Erythroblast (primary cell): ENCODE measurements at regions not wholly inside any gene's neighbourhood (a gene's known extent, or its start where the extent isn't known, plus 50 kb on each side); places are given as distances from the start of the nearest gene placed in this dataset.
A peak's percentile ranks its signal among the peaks of the same experiment; 100 is the strongest.
"Not testable (repeated sequence)": the region's sequence is repeated elsewhere in the genome, so short reads cannot be mapped to it uniquely, and the experiment has no call there.

Source experiments
- DNase-seq, 2 experiments: peaks; one replicate each; lab custom pipeline; 2025; lab: John Stamatoyannopoulos, UW
- GATA1 ChIP-seq: IDR thresholded peaks from 2 replicates; pipeline ENCODE4 v1.6.1; 2011; ENCODE audit warnings: low read depth, mild to moderate bottlenecking, control low read depth, low read length, moderate library complexity
- POLR2A ChIP-seq: IDR thresholded peaks from 2 replicates; pipeline ENCODE4 v1.6.1; 2011; ENCODE audit warnings: mild to moderate bottlenecking, low read length

DNA sequence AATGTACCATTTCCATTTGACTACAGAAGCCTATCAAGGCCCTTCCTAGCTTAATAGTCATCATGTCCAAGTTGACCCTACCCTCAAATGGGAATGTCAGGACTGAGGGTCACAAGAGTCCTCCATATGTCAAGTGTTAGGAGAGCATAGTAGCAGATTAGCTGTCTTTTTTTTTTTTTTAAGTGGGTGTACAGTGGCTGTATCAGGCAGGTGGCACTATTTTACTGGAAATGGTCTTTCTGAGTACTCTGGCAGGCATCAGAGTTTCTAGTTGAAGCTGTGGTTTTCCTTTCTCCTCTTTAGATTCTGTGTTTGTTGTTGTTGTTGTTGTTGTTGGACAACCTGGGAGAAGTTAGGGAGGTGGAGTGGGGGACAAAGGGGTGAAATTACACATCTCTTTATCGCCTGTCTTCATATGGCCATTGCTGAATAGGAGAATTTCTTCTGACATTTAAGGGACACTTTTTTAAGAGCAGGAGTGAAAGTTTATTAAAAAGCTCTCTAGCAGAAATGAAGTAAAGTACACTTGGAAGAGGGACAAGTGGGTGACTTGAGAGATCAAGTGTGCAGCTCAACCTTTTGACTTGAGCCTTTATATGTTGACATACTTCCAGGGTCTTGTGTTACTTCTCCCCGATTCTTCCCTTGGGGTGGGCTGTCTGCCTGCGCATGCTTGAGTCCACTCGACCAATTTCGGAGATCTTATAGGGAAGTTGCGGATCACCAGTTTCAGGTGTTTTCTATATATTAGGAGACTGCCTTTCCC, 104.1 kb upstream of the FOXP2 start:
- no peak for DNase-seq

DNA sequence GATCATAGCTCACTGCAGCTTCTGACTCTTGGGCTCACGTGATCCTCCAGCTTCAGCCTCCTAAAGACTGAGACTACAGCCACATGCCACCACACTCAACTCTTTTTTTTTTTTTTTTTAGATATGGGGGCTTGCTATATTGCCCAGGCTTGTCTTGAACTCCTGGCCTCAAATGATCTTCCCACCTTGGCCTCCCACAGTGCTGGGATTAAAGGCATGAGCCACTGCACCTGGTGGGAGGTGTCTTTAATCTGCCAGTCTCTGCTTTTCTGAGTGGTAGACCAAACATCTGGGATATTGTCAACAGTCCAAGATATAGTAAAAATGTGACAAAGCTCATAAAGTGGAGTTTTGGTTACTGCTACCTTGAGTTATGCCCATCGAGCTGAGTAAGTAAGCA, 104.9 kb upstream of the FOXP2 start:
- no peak for DNase-seq
- TF ChIP-seq GATA1 (no peak), POLR2A (no peak)

More for the DNA sequence above, 104.1 kb upstream of the FOXP2 start:
- no peak for TF ChIP-seq POLR2A
- no peak for TF ChIP-seq GATA1

DNA sequence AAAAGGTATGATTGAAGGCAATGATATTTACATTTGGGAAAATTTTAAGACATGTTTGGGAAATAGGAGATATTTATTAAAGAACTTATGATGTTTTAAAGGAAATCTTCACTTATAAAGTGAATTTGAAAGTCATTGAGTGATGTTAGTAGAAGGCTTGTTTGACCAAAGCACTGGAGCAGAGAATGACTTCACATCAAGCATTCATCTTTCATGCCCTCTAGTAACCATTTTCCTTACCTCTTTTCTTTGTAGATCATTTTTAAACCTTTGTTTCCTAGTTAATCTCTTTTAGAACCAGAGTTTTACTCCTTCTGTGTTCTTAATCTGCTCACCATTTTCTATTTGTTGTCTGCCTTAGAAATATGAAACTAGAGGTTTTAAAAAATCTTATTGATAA, 111.3 kb upstream of the FOXP2 start:
- TF ChIP-seq POLR2A (no peak), GATA1 (no peak)
- DNase-seq, result no peak

DNA sequence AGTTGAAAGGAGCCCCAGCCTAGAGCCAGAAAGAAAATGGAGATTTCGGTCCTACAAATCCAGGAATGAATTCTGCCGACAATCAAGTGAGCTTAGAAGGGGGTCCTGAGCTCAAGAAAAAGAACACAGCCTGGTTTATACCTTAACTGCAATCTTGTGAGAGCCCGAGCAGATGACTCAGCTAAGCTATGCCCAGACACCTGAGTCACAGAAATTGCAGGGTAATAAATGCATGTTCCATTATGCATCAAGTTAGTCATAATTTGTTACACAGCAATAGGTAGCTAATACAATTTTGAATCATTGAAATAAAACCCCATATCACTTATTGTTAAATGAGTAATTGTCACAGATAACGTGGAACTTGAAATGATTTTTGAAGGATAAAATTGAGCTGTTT, 111.8 kb upstream of the FOXP2 start:
- DNase-seq, result no peak
- no peak for TF ChIP-seq GATA1

DNA sequence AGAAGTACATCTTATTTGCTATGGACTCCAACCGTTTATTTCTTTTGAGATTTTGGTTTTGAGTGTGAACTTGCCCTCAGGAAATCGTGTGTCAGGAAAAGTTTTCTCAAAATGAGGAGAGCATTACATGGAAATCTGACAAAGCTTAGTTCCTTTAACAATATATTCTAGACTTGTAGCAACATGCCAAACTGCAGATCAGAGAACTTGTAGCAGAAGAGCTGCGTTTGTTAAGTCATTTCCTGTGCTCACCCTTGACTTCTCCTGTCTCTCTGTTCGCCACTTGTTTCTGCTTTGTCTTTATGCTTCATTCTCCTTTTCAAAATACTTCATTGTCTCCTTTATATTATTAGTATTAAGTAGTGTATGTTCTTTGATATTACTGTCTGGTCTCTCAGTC, 116.6 kb upstream of the FOXP2 start:
- DNase-seq, result no peak

DNA sequence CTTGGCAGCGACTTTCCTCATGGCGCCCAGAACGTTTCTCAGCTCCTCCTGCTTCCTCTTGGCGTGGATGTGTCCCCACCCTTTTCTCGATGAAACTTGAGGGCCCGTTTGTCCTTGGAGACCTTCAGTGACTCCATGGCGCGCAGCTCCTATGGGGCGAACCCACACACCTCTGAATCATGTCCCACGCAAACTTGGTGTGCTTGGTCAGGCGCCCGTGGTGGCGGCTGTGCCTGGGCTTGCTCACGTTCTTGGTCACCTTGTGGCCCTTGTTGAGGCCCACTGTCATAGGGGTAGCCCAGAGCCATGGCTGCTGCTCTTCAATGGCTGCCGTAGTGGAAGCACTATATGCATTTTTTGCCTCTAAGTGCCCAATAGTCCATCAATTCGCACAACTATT, 117.5 kb upstream of the FOXP2 start:
- DNase-seq, result no peak
- TF ChIP-seq GATA1 (no peak), POLR2A (no peak)

More for the DNA sequence above, 116.6 kb upstream of the FOXP2 start:
- TF ChIP-seq POLR2A (no peak), GATA1 (no peak)

DNA sequence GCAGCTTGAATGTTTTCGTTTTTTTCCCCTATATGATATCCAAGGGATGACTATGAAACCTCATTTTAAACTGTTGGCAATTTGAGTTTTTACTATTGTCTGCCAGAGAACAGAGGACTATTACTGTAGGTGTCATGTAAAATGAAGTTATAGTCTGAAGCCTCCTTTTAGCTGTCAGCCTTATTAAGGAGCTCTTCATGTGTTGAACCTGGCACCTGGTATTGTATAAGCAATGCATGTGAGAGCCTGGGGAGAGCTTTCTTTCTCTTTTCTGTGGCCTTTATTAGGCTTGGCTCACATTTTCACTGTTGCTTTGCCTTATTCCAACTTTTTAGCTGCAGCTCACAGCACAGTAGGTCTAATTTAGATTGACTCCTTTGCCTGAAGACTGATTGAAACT, 119.1 kb upstream of the FOXP2 start:
- no peak for DNase-seq
- TF ChIP-seq POLR2A, result no peak
- no peak for TF ChIP-seq GATA1

DNA sequence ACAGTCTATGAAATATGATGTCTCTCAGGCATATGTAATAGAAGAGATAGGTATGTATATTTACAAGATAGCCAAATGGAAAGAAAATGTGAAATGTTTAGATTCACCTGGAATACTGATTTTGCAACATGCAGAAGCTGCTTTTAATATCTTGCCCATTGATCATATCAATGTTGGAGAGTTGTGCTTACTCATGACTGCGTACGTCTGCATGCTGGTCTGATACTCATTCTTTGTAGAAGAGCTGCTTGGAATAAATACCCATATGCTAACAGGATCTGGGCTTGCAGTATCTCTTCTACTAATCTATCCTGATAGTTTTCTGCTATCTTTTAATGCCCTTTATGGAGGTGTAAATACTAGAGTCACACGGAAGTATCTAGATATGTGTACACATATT, 120.6 kb upstream of the FOXP2 start:
- peak; percentile 1 to 14 for DNase-seq
- TF ChIP-seq POLR2A, result no peak
- no peak for TF ChIP-seq GATA1

DNA sequence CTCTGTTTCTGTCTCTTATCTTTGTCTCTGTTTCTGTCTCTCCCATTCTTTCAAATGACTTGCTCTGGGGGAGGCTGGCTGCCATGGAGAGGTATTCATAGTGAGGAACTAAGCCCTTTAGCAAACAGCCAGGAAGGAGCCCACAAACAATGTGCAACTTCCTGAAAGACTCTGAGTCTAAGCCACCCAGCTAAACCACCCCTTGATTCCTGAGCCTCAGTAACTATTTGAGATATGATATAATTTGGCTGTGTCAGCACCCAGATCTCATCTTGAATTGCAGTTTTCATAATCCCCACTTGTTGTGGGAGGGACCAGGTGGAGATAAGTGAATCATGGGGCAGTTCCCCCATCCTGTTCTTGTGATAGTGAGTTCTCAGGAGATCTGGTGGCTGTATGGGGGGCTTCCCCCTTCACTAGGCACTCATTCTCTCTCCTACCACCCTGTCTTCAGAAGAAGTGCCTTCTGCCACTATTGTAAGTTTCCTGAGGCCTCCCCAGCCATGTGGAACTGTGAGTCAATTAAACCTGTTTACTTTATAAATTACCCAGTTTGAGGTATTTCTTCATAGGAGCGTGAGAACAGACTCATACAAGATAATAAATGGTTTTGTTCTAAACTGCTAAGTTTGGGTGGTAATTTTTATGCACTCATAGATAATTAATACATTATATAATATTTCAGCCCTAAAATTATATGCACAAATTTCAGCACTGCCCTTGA, 121.2 kb upstream of the FOXP2 start:
- TF ChIP-seq POLR2A, result no peak
- TF ChIP-seq GATA1, result no peak
- DNase-seq, result peak; percentile 2 to 33

DNA sequence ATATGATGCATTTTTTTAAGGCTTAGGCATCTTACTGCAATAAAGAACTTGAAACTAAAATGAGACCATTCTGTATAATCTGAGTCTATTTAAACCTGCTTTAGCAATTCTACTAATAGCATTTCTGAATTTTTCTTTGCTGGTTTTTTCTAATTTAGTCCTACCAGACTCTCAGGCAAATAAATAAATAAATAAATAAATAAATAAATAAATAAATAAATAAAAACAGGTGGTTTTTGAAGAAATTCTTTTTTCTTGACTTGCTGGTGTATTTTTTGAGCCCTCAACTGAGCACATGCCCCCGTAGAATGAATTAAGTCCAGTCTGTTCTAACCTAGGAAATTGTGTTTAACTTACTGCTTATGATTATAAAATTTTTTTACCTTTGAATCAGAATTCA, 134.7 kb upstream of the FOXP2 start:
- DNase-seq, result no peak
- TF ChIP-seq POLR2A, result no peak
- TF ChIP-seq GATA1, result no peak

DNA sequence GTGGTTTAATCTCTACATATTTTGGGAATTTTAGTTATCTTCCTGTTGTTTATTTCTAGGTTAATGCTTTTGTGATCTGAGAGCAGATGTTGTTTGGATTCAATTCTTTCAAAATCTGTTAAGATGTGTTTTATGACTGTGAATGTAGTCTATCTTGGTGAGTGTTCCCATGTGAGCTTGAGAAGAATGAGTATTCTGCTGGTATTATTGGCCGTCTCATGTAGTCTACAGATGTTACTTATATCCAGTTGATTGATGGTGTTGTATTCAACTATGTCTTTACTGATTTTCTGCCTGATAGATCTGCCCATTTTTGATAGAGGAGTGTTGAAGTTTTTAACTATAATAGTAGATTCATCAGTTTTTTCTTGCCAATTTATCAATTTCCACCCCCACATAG, 141.4 kb upstream of the FOXP2 start:
- no peak for DNase-seq
- no peak for TF ChIP-seq POLR2A
- TF ChIP-seq GATA1, result no peak

DNA sequence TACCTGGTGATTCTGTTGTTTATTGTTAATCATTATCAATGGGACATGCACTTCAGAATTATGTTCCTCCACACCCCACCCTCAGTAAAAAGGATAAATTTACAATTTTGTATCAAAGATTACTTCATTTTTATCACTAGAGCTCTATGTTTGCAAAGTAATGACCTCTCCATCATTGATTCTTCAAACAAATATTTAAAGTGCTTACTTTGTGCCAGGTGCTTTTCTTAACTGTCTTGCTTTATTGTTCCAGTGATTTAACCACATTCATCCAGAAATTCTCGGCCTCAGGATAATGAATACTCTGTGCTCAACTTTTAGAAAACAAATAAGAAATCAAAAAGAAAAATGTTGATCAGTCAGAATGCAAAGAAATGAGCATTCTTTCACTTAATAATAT, 144.9 kb upstream of the FOXP2 start:
- TF ChIP-seq POLR2A, result no peak
- no peak for TF ChIP-seq GATA1

DNA sequence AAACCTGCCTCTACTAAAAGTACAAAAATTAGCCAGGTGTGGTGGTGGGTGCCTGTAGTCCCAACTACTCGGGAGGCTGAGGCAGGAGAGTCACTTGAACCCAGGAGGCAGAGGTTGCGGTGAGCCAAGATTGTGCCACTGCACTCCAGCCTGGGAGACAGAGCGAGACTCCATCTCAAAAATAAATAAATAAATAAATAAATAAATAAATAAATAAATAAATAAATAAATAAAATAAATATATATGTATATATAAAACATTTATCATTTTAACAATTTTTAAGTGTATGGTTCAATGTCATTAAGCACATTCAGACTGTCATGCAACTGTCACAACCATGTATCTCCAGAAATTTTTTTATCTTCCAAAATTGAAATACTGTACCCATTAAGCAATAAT, 147.1 kb upstream of the FOXP2 start:
- not testable (repeated sequence) for DNase-seq

More for the DNA sequence above, 144.9 kb upstream of the FOXP2 start:
- no peak for DNase-seq

DNA sequence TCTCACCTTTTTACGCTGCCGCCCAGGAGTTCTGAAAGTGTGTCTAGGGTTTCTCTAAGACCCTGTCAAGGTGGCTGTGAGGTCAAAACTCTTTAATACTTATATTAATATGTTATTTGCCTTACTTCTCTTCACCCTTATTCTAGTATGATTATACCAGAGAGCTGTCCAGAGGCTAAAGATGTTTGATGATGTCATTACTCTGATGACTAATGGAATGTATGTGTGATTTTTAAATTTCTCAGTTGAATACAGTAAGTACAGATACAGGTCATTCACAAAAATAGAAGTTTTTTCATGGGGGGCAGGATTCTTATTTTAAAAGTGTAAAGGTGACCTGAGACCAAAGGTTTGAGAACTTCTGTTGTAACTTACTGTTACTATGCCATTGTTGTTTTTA, 150.6 kb upstream of the FOXP2 start:
- DNase-seq, result no peak

More for the DNA sequence above, 150.6 kb upstream of the FOXP2 start:
- TF ChIP-seq POLR2A (no peak), GATA1 (no peak)
